ENCODE measurements at regions not wholly inside any gene's neighbourhood (a gene's known extent, or its start where the extent isn't known, plus 50 kb on each side); places are given as distances from the start of the nearest gene placed in this dataset.

- H3K27me3 ChIP-seq (ENCODE audit: control insufficient read depth in 1 of 2, insufficient read depth in 2 of 2, low read length in 2 of 2), result peaks cover 0 to 15% of the 10 kb centered on the region in 2 experiments; a peak in 1 of 5 replicates
- no peak for ATAC-seq
- intact Hi-C loops (cut with micrococcal nuclease; ENCODE audit: unreplicated experiment), result no loop called here
Measured at GRCh38 chr10:129244298-129244697, 222.7 kb upstream of the MGMT start.

GRCh38 chr10:129244757-129245156 is 222.3 kb upstream of the MGMT start:
- Histone ChIP-seq H3K36me3 (replicated peaks in 1 of 2; ENCODE audit: control insufficient read depth in 1 of 2, insufficient read depth in 2 of 2, low read length in 2 of 2) (no peaks in the 10 kb centered on the region), H2AFZ (ENCODE audit: low read length) (no peak overlapping the region), H3K4me1 (ENCODE audit: insufficient read depth, low read length) (no peaks in the 10 kb centered on the region), H3K4me3 (replicated peaks in 1 of 3; ENCODE audit: insufficient read depth in 1 of 3, low read depth in 2 of 3, low read length in 3 of 3) (no peak overlapping the region), H3K9ac (ENCODE audit: insufficient read depth, low read depth, low read length) (no peak overlapping the region), H3K27ac (ENCODE audit: extremely low read length, insufficient read depth, low read length) (no peak overlapping the region), H3K27me3 (ENCODE audit: control insufficient read depth in 1 of 2, insufficient read depth in 2 of 2, low read length in 2 of 2) (peaks cover 0 to 13% of the 10 kb centered on the region in 2 experiments; a peak in 1 of 5 replicates), H4K20me1 (ENCODE audit: insufficient read depth, low read length) (no peaks in the 10 kb centered on the region), H3K9me3 (ENCODE audit: low read length) (no peaks in the 10 kb centered on the region), H3K4me2 (ENCODE audit: low read depth, low read length) (no peak overlapping the region), H3K79me2 (ENCODE audit: insufficient read depth, low read length) (no peaks in the 10 kb centered on the region)
- intact Hi-C loops (cut with micrococcal nuclease; ENCODE audit: unreplicated experiment) (no loop called here), in situ Hi-C loops (cut with HindIII; ENCODE audit: extremely low pct_ligation_motif_present, low pct_unique_long_range_greater_than_20kb) (no loop called here)
- no TSS peak for BruUV-seq (replicated peaks)
- ATAC-seq, result no peak
- DNase-seq (ENCODE audit: low spot score), result no peak
- TF ChIP-seq MEIS2 (CRISPR knock-in tag; IDR thresholded peaks at IDR 0.05) (no peak), ZNF160 (CRISPR knock-in tag; IDR thresholded peaks at IDR 0.05) (no peak), ZBTB21 (CRISPR knock-in tag; IDR thresholded peaks at IDR 0.05) (no peak), RORA (CRISPR knock-in tag; IDR thresholded peaks at IDR 0.05) (no peak), ZFYVE20 (CRISPR knock-in tag; IDR thresholded peaks at IDR 0.05; ENCODE audit: borderline replicate concordance, low read depth) (no peak), PCBP2 (optimal IDR thresholded peaks at IDR 0.05; ENCODE audit: low read depth, low read length, poor library complexity, severe bottlenecking) (no peak), ZNF20 (CRISPR knock-in tag; IDR thresholded peaks at IDR 0.05) (no peak), ZNF709 (CRISPR knock-in tag; IDR thresholded peaks at IDR 0.05) (no peak), MBD4 (IDR thresholded peaks at IDR 0.05; ENCODE audit: borderline replicate concordance, low read length) (no peak), TCF7 (IDR thresholded peaks at IDR 0.05; ENCODE audit: low read depth) (no peak)
- TF ChIP-seq, protein P1, sequence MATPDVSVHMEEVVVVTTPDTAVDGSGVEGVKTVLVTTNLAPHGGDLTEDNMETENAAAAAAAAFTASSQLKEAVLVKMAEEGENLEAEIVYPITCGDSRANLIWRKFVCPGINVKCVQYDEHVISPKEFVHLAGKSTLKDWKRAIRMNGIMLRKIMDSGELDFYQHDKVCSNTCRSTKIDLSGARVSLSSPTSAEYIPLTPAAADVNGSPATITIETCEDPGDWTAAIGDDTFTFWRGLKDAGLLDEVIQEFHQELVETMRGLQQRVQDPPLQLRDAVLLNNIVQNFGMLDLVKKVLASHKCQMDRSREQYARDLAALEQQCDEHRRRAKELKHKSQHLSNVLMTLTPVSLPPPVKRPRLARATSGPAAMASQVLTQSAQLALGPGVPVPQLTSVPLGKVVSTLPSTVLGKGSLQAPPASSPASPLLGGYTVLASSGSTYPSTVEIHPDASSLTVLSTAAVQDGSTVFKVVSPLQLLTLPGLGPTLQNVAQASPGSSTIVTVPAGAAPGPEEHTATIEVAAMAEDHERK (CRISPR knock-in tag; IDR thresholded peaks at IDR 0.05; ENCODE audit: low read depth), result no peak
- FAIRE-seq, result no peak
- POLR2A ChIA-PET, result no interaction called here
- WGBS (ENCODE audit: low lambda C conversion rate), result 6% methylated on average over 7 of the region's 9 CpGs
- CTCF ChIA-PET (ENCODE audit: low intra/inter-chr PET ratio, low total read pairs), result no interaction called here

More at GRCh38 chr10:129244298-129244697, 222.7 kb upstream of the MGMT start:
- no peaks in the 10 kb centered on the region for H3K36me3 ChIP-seq (replicated peaks in 1 of 2; ENCODE audit: control insufficient read depth in 1 of 2, insufficient read depth in 2 of 2, low read length in 2 of 2)
- H2AFZ ChIP-seq (ENCODE audit: low read length), result no peak overlapping the region
- ChIA-PET POLR2A (no interaction called here), CTCF (ENCODE audit: low intra/inter-chr PET ratio, low total read pairs) (no interaction called here)
- WGBS (ENCODE audit: low lambda C conversion rate), result no CpG with 5 or more reads among the region's 9 CpGs
- in situ Hi-C loops (cut with HindIII; ENCODE audit: extremely low pct_ligation_motif_present, low pct_unique_long_range_greater_than_20kb), result no loop called here
- no peaks in the 10 kb centered on the region for H3K9me3 ChIP-seq (ENCODE audit: low read length)
- no peaks in the 10 kb centered on the region for H3K4me1 ChIP-seq (ENCODE audit: insufficient read depth, low read length)
- no peak for DNase-seq (ENCODE audit: low spot score)
- no peak overlapping the region for H3K4me2 ChIP-seq (ENCODE audit: low read depth, low read length)
- BruUV-seq (replicated peaks), result no TSS peak
- no peaks in the 10 kb centered on the region for H3K79me2 ChIP-seq (ENCODE audit: insufficient read depth, low read length)
- H3K4me3 ChIP-seq (replicated peaks in 1 of 3; ENCODE audit: insufficient read depth in 1 of 3, low read depth in 2 of 3, low read length in 3 of 3), result no peak overlapping the region
- no peak overlapping the region for H3K9ac ChIP-seq (ENCODE audit: insufficient read depth, low read depth, low read length)
- no peak for TF ChIP-seq ARID2 (CRISPR knock-in tag; IDR thresholded peaks at IDR 0.05; ENCODE audit: borderline replicate concordance)
- TF ChIP-seq ARNT2 (CRISPR knock-in tag; IDR thresholded peaks at IDR 0.05; ENCODE audit: low read depth), result no peak
- TF ChIP-seq CHD2 (IDR thresholded peaks at IDR 0.05; ENCODE audit: low read depth, low read length), result no peak
- no peak for TF ChIP-seq ZNF253 (CRISPR knock-in tag; IDR thresholded peaks at IDR 0.05; ENCODE audit: borderline replicate concordance)
- no peak for TF ChIP-seq RFX3 (CRISPR knock-in tag; IDR thresholded peaks at IDR 0.05)
- no peak for FAIRE-seq
- no peak overlapping the region for H3K27ac ChIP-seq (ENCODE audit: extremely low read length, insufficient read depth, low read length)
- H4K20me1 ChIP-seq (ENCODE audit: insufficient read depth, low read length), result no peaks in the 10 kb centered on the region

Data from HepG2 (cell line).